ENCODE measurements at regions not wholly inside any gene's neighbourhood (a gene's known extent, or its start where the extent isn't known, plus 50 kb on each side); places are given as distances from the start of the nearest gene placed in this dataset.

GRCh38 chr5:125987677-125988255, 435.4 kb upstream of the GRAMD2B start:
- TF ChIP-seq, protein P1, sequence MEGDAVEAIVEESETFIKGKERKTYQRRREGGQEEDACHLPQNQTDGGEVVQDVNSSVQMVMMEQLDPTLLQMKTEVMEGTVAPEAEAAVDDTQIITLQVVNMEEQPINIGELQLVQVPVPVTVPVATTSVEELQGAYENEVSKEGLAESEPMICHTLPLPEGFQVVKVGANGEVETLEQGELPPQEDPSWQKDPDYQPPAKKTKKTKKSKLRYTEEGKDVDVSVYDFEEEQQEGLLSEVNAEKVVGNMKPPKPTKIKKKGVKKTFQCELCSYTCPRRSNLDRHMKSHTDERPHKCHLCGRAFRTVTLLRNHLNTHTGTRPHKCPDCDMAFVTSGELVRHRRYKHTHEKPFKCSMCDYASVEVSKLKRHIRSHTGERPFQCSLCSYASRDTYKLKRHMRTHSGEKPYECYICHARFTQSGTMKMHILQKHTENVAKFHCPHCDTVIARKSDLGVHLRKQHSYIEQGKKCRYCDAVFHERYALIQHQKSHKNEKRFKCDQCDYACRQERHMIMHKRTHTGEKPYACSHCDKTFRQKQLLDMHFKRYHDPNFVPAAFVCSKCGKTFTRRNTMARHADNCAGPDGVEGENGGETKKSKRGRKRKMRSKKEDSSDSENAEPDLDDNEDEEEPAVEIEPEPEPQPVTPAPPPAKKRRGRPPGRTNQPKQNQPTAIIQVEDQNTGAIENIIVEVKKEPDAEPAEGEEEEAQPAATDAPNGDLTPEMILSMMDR (IDR thresholded peaks at IDR 0.05) = no peak
- TF ChIP-seq POLR2A (IDR thresholded peaks at IDR 0.05) = no peak
